ENCODE measurements at regions not wholly inside any gene's neighbourhood (a gene's known extent, or its start where the extent isn't known, plus 50 kb on each side); places are given as distances from the start of the nearest gene placed in this dataset.

- no peak for DNase-seq (ENCODE audit: low spot score)
- no peak for FAIRE-seq
These were observed 62.8 kb upstream of the COL11A1 start for GRCh38 chr1:103171041-103171590.

GRCh38 chr1:103170609-103171008 is 62.3 kb upstream of the COL11A1 start:
- FAIRE-seq (no peak), DNase-seq (ENCODE audit: low spot score) (no peak)

- FAIRE-seq (no peak), DNase-seq (ENCODE audit: low spot score) (no peak)
These were observed 54.0 kb upstream of the COL11A1 start for GRCh38 chr1:103162360-103162759.

- no peak for FAIRE-seq
- no peak for DNase-seq (ENCODE audit: low spot score)
These were observed 52.0 kb upstream of the COL11A1 start for GRCh38 chr1:103160281-103160680.
